Hepatocyte (in vitro differentiated cells): ENCODE measurements at regions not wholly inside any gene's neighbourhood (a gene's known extent, or its start where the extent isn't known, plus 50 kb on each side); places are given as distances from the start of the nearest gene placed in this dataset.
A peak's percentile ranks its signal among the peaks of the same experiment; 100 is the strongest.

Source experiments
- DNase-seq: peaks from one replicate; pipeline ENCODE4 v3.0.0-alpha.2; 2016; ENCODE audit warnings: low spot score
- H2AFZ ChIP-seq: fragments of 200-600 bp; sonication (generic); 2 replicates; pipeline ENCODE4 v1.6.0; 2016; ENCODE audit warnings: antibody characterized with exemption, mild to moderate bottlenecking
- H3K27ac ChIP-seq: fragments of 200-600 bp; sonication (generic); 2 replicates; pipeline ENCODE4 v1.5.1; 2016; ENCODE audit warnings: mild to moderate bottlenecking
- H3K27me3 ChIP-seq: fragments of 200-600 bp; sonication (generic); 2 replicates; pipeline ENCODE4 v1.6.1; 2016
- H3K36me3 ChIP-seq: fragments of 200-600 bp; sonication (generic); replicated peaks from 2 replicates; pipeline ENCODE4 v1.5.1; 2016; ENCODE audit warnings: low read depth; ENCODE audit not compliant: insufficient read depth
- H3K4me1 ChIP-seq: fragments of 200-600 bp; sonication (generic); 2 replicates; pipeline ENCODE4 v1.5.1; 2016; ENCODE audit warnings: mild to moderate bottlenecking, moderate library complexity; ENCODE audit not compliant: insufficient read depth
- H3K4me2 ChIP-seq: fragments of 200-600 bp; sonication (generic); 2 replicates; pipeline ENCODE4 v1.6.0; 2016
- H3K4me3 ChIP-seq: fragments of 200-600 bp; sonication (generic); 2 replicates; pipeline ENCODE4 v1.5.1; 2016; ENCODE audit warnings: mild to moderate bottlenecking
- H3K79me2 ChIP-seq: fragments of 200-600 bp; sonication (generic); 2 replicates; pipeline ENCODE4 v1.6.0; 2017; ENCODE audit warnings: mild to moderate bottlenecking
- H3K9me2 ChIP-seq: fragments of 200-600 bp; sonication (generic); replicated peaks from 2 replicates; pipeline ENCODE4 v1.6.0; 2017; ENCODE audit warnings: mild to moderate bottlenecking; ENCODE audit not compliant: insufficient read depth
- H3K9me3 ChIP-seq: fragments of 200-600 bp; sonication (generic); 2 replicates; pipeline ENCODE4 v1.5.1; 2016; ENCODE audit warnings: low read depth, mild to moderate bottlenecking
- H4K20me1 ChIP-seq: fragments of 200-600 bp; sonication (generic); 2 replicates; pipeline ENCODE4 v1.6.0; 2016; ENCODE audit warnings: mild to moderate bottlenecking; ENCODE audit not compliant: insufficient read depth, poor library complexity, severe bottlenecking
- CTCF ChIP-seq: fragments of 200-600 bp; sonication (generic); IDR thresholded peaks from 2 replicates; pipeline ENCODE4 v1.5.1; 2016; ENCODE audit warnings: antibody characterized with exemption, mild to moderate bottlenecking; ENCODE audit not compliant: poor library complexity
- EZH2 ChIP-seq: fragments of 200-600 bp; sonication (generic); IDR thresholded peaks from 2 replicates; pipeline ENCODE4 v1.6.1; 2016; ENCODE audit warnings: antibody characterized with exemption, mild to moderate bottlenecking, borderline replicate concordance
- EZH2phosphoT487 ChIP-seq: fragments of 200-600 bp; sonication (generic); IDR thresholded peaks from one replicate; pipeline ENCODE4 v1.6.1; 2018; ENCODE audit warnings: antibody characterized with exemption, mild to moderate bottlenecking, low read depth, moderate library complexity; ENCODE audit not compliant: unreplicated experiment, severe bottlenecking
- WGBS: methylation state at CpG from one replicate; pipeline ENCODE4 v1.1.6; 2016; ENCODE audit warnings: low lambda C conversion rate; ENCODE audit errors: missing lambda C conversion rate; 5-methylcytosine and 5-hydroxymethylcytosine counted together

GRCh38 chr9:12972608-12973589 is 198.1 kb downstream of the LURAP1L start:
- TF ChIP-seq EZH2phosphoT487 (no peak), EZH2 (no peak), CTCF (no peak)
- Histone ChIP-seq H3K27me3 (no peaks in the 10 kb centered on the region), H3K4me3 (no peak overlapping the region), H4K20me1 (no peaks in the 10 kb centered on the region), H3K4me2 (no peak overlapping the region), H3K36me3 (no peaks in the 10 kb centered on the region), H3K9me3 (no peaks in the 10 kb centered on the region), H3K27ac (peak overlapping the region; percentile 49), H3K9me2 (no peaks in the 10 kb centered on the region), H2AFZ (peak overlapping the region; percentile 3), H3K79me2 (no peaks in the 10 kb centered on the region), H3K4me1 (no peaks in the 10 kb centered on the region)
- WGBS = 47% methylated on average over 8 of the region's 8 CpGs
- DNase-seq = peak; percentile 30

GRCh38 chr9:12973710-12974109 is 198.9 kb downstream of the LURAP1L start:
- DNase-seq = no peak
- Histone ChIP-seq H3K27me3 (no peaks in the 10 kb centered on the region), H3K4me3 (no peak overlapping the region), H4K20me1 (no peaks in the 10 kb centered on the region), H3K9me2 (no peaks in the 10 kb centered on the region), H3K36me3 (no peaks in the 10 kb centered on the region), H3K4me2 (no peak overlapping the region), H3K9me3 (no peaks in the 10 kb centered on the region), H3K4me1 (no peaks in the 10 kb centered on the region), H3K79me2 (no peaks in the 10 kb centered on the region), H2AFZ (no peak overlapping the region), H3K27ac (peak overlapping the region; percentile 49)
- 77% methylated on average over 1 of the region's 1 CpG for WGBS
- TF ChIP-seq CTCF (no peak), EZH2phosphoT487 (no peak), EZH2 (no peak)

- no peak overlapping the region for H3K27ac ChIP-seq
- no peaks in the 10 kb centered on the region for H3K36me3 ChIP-seq
- H3K4me1 ChIP-seq = no peaks in the 10 kb centered on the region
- H3K4me2 ChIP-seq = no peak overlapping the region
- H3K79me2 ChIP-seq = no peaks in the 10 kb centered on the region
- no peaks in the 10 kb centered on the region for H3K9me3 ChIP-seq
- no peak overlapping the region for H3K4me3 ChIP-seq
- no peak for DNase-seq
- H2AFZ ChIP-seq = no peak overlapping the region
- 89% methylated on average over 1 of the region's 1 CpG for WGBS
- no peaks in the 10 kb centered on the region for H3K27me3 ChIP-seq
- no peaks in the 10 kb centered on the region for H4K20me1 ChIP-seq
- H3K9me2 ChIP-seq = no peaks in the 10 kb centered on the region
- TF ChIP-seq CTCF (no peak), EZH2phosphoT487 (no peak), EZH2 (no peak)
Measured at GRCh38 chr9:12974671-12975070, 199.9 kb downstream of the LURAP1L start.
